ENCODE measurements at regions not wholly inside any gene's neighbourhood (a gene's known extent, or its start where the extent isn't known, plus 50 kb on each side); places are given as distances from the start of the nearest gene placed in this dataset.

GRCh38 chr13:22002893-22003292 is 332.0 kb downstream of the FGF9 start:
- TF ChIP-seq CTCF (conservative IDR thresholded peaks at IDR 0.05 in 1 of 2, IDR thresholded peaks at IDR 0.05 in 1 of 2; ENCODE audit: extremely low read depth in 1 of 2, insufficient read depth in 1 of 2, low read depth in 1 of 2, low read length in 2 of 2) (no peak), EZH2 (IDR thresholded peaks at IDR 0.05; ENCODE audit: borderline replicate concordance, low read length) (no peak)

All from mammary epithelial cell (primary cell).